HAP-1 (cell line): ENCODE measurements at regions not wholly inside any gene's neighbourhood (a gene's known extent, or its start where the extent isn't known, plus 50 kb on each side); places are given as distances from the start of the nearest gene placed in this dataset.
A peak's percentile ranks its signal among the peaks of the same experiment; 100 is the strongest.

Experiments
- DNase-seq, 2 experiments: peaks; one replicate each; pipeline ENCODE4 v3.0.0-alpha.2; 2016 to 2020; ENCODE audit warnings: low spot score in 2 of 2
- H3K27me3 ChIP-seq: fragments of 250-450 bp; sonication (Bioruptor Pico); 2 replicates; pipeline ENCODE4 v1.5.1; 2020; ENCODE audit warnings: low read depth, mild to moderate bottlenecking, moderate library complexity
- H3K36me3 ChIP-seq: fragments of 250-450 bp; sonication (Bioruptor Pico); replicated peaks from 2 replicates; pipeline ENCODE4 v1.5.1; 2020; ENCODE audit warnings: mild to moderate bottlenecking
- H3K4me1 ChIP-seq: fragments of 250-450 bp; sonication (Bioruptor Pico); 2 replicates; pipeline ENCODE4 v1.5.1; 2020; ENCODE audit warnings: mild to moderate bottlenecking
- H3K4me3 ChIP-seq: fragments of 250-450 bp; sonication (Bioruptor Pico); 2 replicates; pipeline ENCODE4 v1.5.1; 2020; ENCODE audit warnings: mild to moderate bottlenecking, moderate library complexity
- H3K9me3 ChIP-seq: fragments of 250-450 bp; sonication (Bioruptor Pico); 2 replicates; pipeline ENCODE4 v1.5.1; 2020; ENCODE audit warnings: mild to moderate bottlenecking, moderate library complexity
- in situ Hi-C: fragments of 300-500 bp; cut with MboI; formaldehyde crosslinking; loops from 3 replicates; pipeline ENCODE4 v1.14.3; 2020; ENCODE audit warnings: low sequenced_read_pairs, inconsistent platforms, mixed read lengths

- H3K27me3 ChIP-seq = no peaks in the 10 kb centered on the region
- no peaks in the 10 kb centered on the region for H3K9me3 ChIP-seq
- H3K4me1 ChIP-seq = peaks cover 15% of the 10 kb centered on the region
- H3K36me3 ChIP-seq = no peaks in the 10 kb centered on the region
- in situ Hi-C loops = no loop called here
- DNase-seq = no peak
- no peak overlapping the region for H3K4me3 ChIP-seq
Observed at GRCh38 chr5:124692950-124693349, 53.5 kb downstream of the ZNF608 start.

GRCh38 chr5:124692324-124692723 lies 54.1 kb downstream of the ZNF608 start:
- in situ Hi-C loops = no loop called here
- Histone ChIP-seq H3K36me3 (no peaks in the 10 kb centered on the region), H3K4me3 (no peak overlapping the region), H3K27me3 (no peaks in the 10 kb centered on the region), H3K4me1 (peaks cover 11% of the 10 kb centered on the region), H3K9me3 (no peaks in the 10 kb centered on the region)
- DNase-seq = no peak

GRCh38 chr5:124689653-124690052 lies 56.8 kb downstream of the ZNF608 start:
- DNase-seq = no peak
- no peaks in the 10 kb centered on the region for H3K36me3 ChIP-seq
- no peaks in the 10 kb centered on the region for H3K9me3 ChIP-seq
- H3K4me3 ChIP-seq = no peak overlapping the region
- no peaks in the 10 kb centered on the region for H3K27me3 ChIP-seq
- H3K4me1 ChIP-seq = peaks cover 9% of the 10 kb centered on the region; the same call in 1 of the 2 replicates
- in situ Hi-C loops = no loop called here

GRCh38 chr5:124686239-124687004 lies 60.0 kb downstream of the ZNF608 start:
- no peaks in the 10 kb centered on the region for H3K4me1 ChIP-seq
- in situ Hi-C loops = no loop called here
- no peak overlapping the region for H3K4me3 ChIP-seq
- no peaks in the 10 kb centered on the region for H3K9me3 ChIP-seq
- H3K27me3 ChIP-seq = no peaks in the 10 kb centered on the region
- H3K36me3 ChIP-seq = no peaks in the 10 kb centered on the region
- DNase-seq = no peak

- Histone ChIP-seq H3K4me3 (no peak overlapping the region), H3K4me1 (no peaks in the 10 kb centered on the region), H3K36me3 (no peaks in the 10 kb centered on the region), H3K9me3 (no peaks in the 10 kb centered on the region), H3K27me3 (no peaks in the 10 kb centered on the region)
- DNase-seq = no peak
- in situ Hi-C loops = no loop called here
Observed at GRCh38 chr5:124685404-124685930, 61.0 kb downstream of the ZNF608 start.

GRCh38 chr5:124683917-124684555 lies 62.4 kb downstream of the ZNF608 start:
- Histone ChIP-seq H3K36me3 (no peaks in the 10 kb centered on the region), H3K4me3 (no peak overlapping the region), H3K4me1 (no peaks in the 10 kb centered on the region), H3K9me3 (no peaks in the 10 kb centered on the region), H3K27me3 (no peaks in the 10 kb centered on the region)
- no peak for DNase-seq
- in situ Hi-C loops = no loop called here

GRCh38 chr5:124679578-124680199 lies 66.8 kb downstream of the ZNF608 start:
- no peaks in the 10 kb centered on the region for H3K27me3 ChIP-seq
- no peaks in the 10 kb centered on the region for H3K9me3 ChIP-seq
- H3K4me3 ChIP-seq = no peak overlapping the region
- H3K4me1 ChIP-seq = peaks cover 23% of the 10 kb centered on the region
- in situ Hi-C loops = no loop called here
- no peaks in the 10 kb centered on the region for H3K36me3 ChIP-seq
- DNase-seq = no peak

- DNase-seq = no peak
- Histone ChIP-seq H3K36me3 (no peaks in the 10 kb centered on the region), H3K27me3 (no peaks in the 10 kb centered on the region), H3K4me3 (no peak overlapping the region), H3K9me3 (no peaks in the 10 kb centered on the region), H3K4me1 (peaks cover 23% of the 10 kb centered on the region)
- in situ Hi-C loops = no loop called here
Observed at GRCh38 chr5:124678922-124679519, 67.4 kb downstream of the ZNF608 start.

- Histone ChIP-seq H3K27me3 (no peaks in the 10 kb centered on the region), H3K4me3 (no peak overlapping the region), H3K36me3 (no peaks in the 10 kb centered on the region), H3K9me3 (no peaks in the 10 kb centered on the region), H3K4me1 (peaks cover 23% of the 10 kb centered on the region)
- DNase-seq = no peak
- in situ Hi-C loops = no loop called here
Observed at GRCh38 chr5:124678468-124678867, 68.0 kb downstream of the ZNF608 start.

GRCh38 chr5:124677374-124678351 lies 68.8 kb downstream of the ZNF608 start:
- Histone ChIP-seq H3K4me3 (no peak overlapping the region), H3K27me3 (no peaks in the 10 kb centered on the region), H3K9me3 (no peaks in the 10 kb centered on the region), H3K36me3 (no peaks in the 10 kb centered on the region), H3K4me1 (peaks cover 23% of the 10 kb centered on the region)
- in situ Hi-C loops = no loop called here
- DNase-seq = peak in 1 of 2 experiments; percentile 62

- Histone ChIP-seq H3K9me3 (no peaks in the 10 kb centered on the region), H3K36me3 (no peaks in the 10 kb centered on the region), H3K4me3 (no peak overlapping the region), H3K27me3 (no peaks in the 10 kb centered on the region), H3K4me1 (peaks cover 23% of the 10 kb centered on the region)
- DNase-seq = no peak
- in situ Hi-C loops = no loop called here
Observed at GRCh38 chr5:124675931-124676846, 70.2 kb downstream of the ZNF608 start.

- in situ Hi-C loops = no loop called here
- no peaks in the 10 kb centered on the region for H3K36me3 ChIP-seq
- no peaks in the 10 kb centered on the region; the same call in none of the 2 replicates for H3K4me1 ChIP-seq
- no peaks in the 10 kb centered on the region for H3K9me3 ChIP-seq
- H3K27me3 ChIP-seq = no peaks in the 10 kb centered on the region
- no peak overlapping the region for H3K4me3 ChIP-seq
- DNase-seq = no peak
Observed at GRCh38 chr5:124671193-124671592, 75.2 kb downstream of the ZNF608 start.
